ENCODE measurements at regions not wholly inside any gene's neighbourhood (a gene's known extent, or its start where the extent isn't known, plus 50 kb on each side); places are given as distances from the start of the nearest gene placed in this dataset.
"Not testable (repeated sequence)": the region's sequence is repeated elsewhere in the genome, so short reads cannot be mapped to it uniquely, and the experiment has no call there.

DNA sequence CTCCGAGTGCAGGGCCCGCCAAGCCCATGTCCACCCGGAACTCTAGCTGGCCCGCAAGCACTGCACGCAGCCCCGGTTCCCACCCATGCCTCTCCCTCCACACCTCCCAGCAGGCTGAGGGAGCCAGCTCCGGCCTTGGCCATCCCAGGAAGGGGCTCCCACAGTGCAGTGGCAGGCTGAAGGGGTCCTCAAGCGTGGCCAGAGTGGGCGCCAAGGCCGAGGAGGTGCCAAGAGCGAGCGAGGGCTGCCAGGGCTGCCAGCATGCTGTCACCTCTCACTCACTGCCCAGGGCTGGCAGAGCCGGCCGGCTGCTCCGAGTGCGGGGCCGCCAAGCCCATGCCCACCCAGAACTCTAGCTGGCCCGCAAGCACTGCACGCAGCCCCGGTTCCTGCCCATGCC is 75.5 kb upstream of the TBC1D5 start:
- DNase-seq, result not testable (repeated sequence)

DNA sequence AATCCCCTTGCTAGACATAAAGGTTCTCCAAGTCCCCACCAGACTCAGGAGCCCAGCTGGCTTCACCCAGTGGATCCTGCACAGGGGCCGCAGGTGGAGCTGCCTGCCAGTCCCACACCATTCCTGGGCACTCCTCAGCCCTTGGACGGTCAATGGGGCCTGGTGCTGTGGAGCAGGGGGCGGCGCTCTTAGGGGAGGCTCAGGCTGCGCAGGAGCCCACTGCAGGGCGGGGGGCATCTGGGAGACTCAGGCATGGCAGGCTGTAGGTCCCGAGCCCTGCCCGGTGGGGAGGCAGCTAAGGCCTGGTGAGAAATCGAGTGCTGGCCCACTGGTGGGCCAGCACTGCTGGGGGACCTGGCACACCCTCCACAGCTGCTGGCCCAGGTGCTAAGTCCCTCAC is 75.1 kb upstream of the TBC1D5 start:
- no peak for DNase-seq

DNA sequence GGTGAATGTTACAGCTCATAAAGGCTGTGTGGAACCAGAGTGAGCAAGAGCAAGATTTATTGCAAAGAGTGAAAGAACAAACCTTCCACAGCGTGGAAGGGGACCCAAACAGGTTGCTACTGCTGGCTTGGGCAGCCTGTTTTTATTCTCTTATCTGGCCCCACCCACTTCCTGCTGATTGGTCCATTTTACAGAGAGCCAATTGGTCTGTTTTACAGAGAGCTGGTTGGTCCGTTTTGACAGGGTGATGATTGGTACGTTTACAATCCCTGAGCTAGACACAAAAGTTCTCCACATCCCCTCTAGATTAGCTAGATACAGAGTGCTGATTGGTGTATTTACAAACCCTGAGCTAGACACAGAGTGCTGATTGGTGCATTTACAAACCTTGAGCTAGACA is 74.4 kb upstream of the TBC1D5 start:
- DNase-seq, result not testable (repeated sequence)

DNA sequence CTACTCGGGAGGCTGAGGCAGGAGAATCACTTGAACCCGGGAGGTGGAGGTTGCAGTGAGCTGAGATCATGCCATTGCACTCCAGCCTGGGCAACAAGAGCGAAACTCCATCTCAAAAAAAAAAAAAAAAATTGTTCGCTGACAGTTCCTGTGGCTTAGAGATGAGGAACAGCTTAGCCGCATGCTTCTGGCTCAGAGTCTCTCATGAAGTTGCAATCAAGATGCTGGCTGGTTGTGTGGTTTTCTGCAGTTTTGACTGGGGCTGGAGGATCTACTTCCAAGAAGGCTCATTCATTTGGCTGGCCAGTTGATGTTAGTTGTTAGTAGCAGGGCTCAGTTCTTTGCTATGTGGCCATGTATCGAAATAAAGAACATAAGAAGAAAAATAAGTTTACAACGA is 69.9 kb upstream of the TBC1D5 start:
- not testable (repeated sequence) for DNase-seq

DNA sequence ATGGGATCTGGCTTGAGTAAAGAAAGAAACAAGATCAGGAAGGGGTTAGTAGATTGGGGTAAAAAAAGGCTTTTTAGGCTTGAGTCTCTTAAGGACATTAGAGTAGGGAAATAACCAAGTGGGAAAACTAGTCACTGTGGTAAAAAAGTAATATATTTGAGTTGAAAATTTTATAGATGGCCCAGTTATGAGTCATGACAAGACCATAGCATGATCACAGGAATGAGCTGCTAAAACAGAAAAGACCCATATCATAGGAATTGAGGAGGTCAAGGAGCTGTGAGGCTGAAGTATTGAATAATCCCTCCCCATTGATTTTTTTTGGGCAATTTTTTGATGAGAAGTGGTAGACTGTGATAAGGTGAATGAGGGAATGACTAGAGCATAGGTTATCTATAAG is 69.2 kb upstream of the TBC1D5 start:
- no peak for DNase-seq

DNA sequence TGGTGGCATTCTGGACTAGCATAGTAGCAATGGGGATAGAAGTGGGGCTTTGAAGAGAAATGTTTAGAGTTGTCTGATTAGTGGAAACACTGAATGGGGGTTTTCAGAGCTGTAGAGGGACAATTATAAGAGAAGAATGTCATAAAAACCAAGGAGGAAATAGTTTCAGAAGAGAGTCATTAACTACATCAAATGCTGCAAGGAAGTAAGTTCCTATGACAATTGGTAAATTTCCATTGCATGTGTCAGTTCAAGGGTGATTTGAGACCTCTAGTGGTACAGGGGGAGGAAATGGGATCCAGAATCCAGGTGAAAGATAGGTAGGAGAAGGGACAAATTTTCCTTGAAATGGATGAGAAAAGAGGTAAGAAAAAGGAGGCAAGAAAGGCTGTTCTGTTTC is 68.3 kb upstream of the TBC1D5 start:
- DNase-seq, result no peak

DNA sequence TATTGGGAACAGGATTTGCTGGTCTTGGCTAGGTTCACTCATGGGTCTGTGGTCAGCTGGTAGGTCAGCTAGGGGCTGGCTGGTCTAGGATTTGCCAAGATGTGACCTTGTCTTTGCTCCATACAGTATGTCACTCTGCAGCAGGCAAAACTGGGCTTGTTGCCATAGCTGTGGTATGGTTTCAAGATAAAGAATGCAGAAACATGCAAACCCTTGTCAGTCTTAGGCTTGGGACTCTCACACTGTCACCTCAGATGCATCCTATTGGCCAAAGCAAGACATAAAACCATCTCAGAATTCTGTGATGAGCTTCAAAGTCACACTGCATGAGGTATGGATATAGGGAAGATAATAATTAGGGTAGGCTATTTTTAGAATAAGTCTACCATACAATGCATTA is 66.6 kb upstream of the TBC1D5 start:
- DNase-seq, result no peak

DNA sequence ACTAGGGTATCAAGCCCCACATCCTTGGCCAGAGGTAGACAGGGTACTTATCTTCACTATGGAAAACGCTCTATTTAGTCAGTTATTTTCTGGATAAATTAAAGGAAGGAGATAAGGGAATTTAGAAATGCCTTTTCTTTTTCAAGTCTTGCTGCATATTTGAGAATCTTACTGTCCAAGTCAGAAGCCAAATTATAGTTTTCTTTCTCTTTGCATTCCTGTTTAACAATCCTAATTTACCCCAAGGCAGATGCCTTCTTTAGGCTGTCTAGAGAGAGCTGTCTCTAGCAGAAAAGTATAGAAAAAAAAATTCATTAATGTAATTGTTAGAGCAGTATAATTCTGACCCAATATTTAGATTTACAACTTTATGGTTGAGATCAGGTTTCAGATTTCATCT is 64.4 kb upstream of the TBC1D5 start:
- DNase-seq, result no peak

DNA sequence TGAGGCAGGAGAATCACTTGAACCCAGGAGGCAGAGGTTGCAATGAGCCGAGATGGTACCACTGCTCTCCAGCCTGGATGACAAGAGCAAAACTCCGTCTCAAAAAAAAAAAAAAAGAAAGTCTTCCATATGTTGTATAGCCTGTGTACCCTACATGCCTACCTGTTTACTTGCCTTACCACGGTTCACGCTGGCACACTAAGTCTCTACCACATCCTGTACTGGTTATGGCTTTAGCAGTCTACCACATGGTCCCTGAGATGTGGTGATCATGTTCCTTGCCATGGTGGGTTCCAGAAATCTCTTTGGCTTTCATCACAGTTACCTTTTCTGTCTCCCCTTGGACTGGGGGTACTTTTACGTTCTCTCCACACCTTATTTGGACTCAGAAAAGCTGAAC is 63.8 kb upstream of the TBC1D5 start:
- no peak for DNase-seq

DNA sequence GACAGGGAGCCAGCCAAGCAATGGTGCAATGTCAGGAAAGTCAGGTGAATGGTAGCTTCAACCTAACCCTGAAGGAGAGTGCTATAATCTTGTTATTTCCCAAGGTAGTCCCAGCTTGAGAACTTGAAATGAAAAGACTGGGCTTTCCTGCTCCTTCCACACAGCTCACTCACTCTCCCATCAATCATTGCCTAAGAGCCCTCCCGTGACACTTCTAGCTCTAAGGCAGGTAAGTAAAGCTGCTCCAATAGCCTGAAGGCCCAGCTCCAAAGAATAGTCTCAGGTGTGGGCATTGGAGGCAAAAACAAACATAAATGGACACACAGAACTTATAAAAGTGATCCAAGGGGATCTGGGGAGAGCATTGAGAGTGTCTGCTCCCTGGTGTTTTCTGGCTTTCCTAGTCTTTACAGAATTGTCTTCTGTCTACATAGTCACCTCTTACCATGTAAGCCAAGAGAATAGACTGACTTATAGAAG is 63.1 kb upstream of the TBC1D5 start:
- no peak for DNase-seq

DNA sequence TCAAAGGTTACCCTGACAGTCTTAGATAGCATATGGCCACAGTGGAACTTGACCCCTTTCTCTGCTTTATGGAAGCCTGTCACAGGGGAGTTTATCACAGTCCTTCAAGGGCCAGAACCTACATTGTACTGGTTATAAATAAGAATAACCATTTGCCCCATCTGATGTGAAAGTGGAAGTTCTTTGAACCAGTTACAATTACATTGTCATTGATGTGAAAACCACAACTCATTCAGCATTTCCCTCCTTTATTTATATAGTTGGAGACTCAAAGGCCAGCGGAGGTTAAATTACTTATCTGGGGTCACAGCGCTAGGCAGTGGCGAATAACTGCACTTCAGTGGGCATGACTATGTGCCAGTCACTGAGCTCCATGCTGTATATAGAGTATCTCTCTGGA is 60.5 kb upstream of the TBC1D5 start:
- no peak for DNase-seq

DNA sequence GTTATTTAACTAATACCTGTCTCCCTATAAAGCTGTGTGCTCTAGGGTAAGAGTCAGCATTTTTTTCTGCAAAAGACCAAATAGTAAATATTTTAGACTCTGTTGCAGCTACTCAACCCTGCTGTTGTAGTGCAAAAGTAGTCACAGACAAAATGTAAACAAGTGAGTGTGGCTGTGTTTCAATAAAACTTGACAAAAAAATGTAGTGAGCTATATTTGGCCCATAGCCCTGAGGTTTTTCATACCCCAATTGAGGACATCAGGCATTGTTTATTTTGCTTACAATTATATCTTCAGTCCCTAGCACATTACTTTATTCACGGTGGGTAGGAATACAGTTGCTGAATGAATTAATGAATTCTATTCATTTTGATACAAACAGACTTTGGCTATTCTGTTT is 58.7 kb upstream of the TBC1D5 start:
- no peak for DNase-seq

DNA sequence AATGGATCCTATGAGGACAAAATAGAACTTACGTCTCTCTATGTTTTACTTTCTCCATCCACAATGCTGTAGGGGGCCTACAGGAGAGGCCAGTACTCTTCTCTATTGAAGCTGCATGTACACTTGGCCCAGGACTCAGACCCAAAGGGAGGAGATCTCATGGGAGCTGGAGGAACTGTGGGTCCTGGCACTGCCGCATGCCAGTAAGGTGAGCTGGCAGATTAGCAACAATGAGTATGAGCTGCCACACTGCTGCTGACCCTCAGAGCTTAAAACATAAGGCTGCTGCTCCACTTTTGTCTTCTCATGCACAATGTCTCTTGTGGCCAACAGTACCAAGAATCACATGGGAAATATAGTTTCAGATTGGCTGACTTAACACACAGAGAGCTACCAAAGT is 57.8 kb upstream of the TBC1D5 start:
- no peak for DNase-seq

DNA sequence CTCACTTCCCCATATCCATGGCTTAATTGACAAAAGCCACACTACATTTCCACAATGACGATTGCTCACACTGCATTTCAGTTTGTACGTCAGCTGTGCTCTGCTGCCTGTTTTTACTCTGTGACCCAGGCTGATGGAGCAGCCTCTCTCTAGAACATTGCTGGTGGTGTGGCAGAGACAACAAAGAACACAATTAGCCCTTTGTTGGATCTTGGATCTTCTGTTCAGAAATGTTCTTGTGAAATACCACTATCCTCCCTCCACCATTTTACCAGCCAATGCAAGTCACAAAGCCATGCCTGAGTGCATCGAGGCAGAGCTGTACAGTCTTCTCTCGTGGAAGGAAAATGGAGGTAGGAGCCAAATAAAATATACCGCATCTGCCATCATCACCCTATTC is 56.9 kb upstream of the TBC1D5 start:
- DNase-seq, result no peak

DNA sequence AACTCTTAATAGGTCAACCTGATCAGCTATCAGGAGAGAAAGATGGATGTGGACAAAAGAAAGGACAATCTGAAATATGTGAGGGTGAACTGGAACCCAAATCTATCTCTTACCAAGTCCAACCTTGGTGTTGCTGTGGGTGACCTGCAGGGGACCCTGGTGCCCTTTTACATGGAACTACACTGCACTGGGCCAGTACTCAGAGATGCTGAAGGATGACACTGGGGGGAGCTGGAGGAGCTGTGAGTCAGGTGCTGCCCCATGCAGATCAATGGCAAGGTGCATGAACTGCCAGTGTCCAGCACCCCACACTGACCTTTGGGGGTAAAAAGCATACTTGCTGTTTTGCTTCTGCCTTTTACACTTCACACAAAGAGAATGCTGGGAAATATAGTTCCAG is 55.6 kb upstream of the TBC1D5 start:
- no peak for DNase-seq

DNA sequence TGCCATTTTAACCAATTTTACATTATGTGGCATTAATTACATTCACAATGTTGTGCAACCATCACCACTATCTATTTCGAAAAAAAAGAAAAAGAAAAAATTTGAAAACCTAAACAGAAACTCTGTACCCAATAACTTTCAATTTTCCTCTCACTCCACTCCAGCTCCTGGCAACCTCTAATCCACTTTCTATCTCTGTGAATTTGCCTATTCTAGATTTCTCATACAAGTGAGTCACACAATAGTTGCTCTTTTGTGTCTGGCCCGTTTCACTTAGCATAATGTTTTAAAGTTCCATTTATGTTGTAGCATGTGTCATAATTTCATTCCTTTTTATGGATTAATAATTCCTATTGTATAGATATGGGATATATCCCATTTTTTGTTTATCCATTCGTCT is 53.3 kb upstream of the TBC1D5 start:
- DNase-seq, result no peak

DNA sequence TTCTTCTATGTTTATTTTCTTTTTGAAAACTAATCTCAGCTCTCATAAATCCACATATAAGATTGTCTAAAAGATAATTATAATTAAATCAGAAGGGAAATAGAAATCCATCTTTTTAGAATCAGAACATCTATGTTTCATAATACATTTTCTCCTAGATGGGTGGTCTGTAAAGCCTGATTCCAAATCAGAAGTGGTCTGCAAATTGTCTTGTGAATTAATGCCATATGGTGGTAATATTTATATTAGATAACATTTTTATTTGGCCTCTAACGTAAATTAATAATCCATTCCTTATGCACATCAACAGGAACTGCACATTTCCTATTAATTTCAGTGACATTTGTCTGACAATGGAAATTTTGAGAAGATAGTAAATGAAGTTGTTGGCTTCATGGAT is 52.8 kb upstream of the TBC1D5 start:
- no peak for DNase-seq

DNA sequence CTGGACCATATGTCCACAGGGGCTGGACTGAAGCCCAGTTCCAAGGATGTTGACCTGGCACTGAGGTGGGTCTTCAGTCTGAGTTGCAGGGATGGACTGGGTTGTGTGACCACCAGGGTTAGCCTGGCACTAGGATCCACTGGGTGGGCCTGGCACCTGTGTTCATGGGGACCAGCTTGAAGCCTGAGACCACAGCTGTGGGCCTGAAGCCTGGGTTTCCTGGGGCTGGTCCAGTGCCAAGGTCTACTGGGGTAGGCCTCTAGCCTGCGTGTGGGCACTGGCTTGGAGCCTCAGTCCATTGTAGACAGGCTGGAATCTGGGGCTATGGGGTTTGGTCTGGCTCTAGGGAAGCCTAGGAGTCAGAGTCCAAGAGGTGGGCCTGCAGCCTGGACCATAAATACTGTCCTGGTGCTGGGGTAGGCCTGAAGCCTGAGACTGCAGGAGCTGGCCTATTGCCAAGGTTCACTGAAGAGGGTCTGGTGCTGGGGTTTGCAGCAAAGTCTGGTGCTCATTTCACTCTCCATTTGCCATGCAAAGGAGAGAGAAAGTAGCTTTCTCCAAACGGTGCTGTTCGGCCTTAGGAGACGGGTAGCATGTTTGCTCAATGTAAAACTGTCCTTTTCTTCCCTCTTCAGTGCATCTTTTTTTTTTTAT is 51.2 kb upstream of the TBC1D5 start:
- DNase-seq, result no peak
